ENCODE measurements at regions not wholly inside any gene's neighbourhood (a gene's known extent, or its start where the extent isn't known, plus 50 kb on each side); places are given as distances from the start of the nearest gene placed in this dataset.

DNA sequence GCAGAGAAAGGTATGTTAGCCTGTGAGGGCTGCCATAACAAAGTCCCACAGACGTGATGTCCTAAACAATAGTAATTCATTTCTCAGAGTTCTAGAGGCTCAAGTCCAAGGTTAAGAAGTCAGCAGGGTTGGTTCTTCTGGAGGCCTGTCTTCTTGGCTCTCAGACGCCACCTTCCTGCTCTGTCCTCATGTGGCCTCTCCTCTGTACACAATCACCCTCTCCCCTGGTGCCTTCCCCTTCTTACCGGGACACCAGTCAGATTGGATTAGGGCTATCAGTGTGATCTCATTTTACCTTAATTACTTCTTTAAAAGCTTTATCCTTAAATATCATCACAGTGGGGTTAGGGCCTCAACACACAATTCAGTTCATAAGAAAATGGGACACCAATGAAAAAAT, 860.5 kb downstream of the RNF144A start:
- DNase-seq = no peak

DNA sequence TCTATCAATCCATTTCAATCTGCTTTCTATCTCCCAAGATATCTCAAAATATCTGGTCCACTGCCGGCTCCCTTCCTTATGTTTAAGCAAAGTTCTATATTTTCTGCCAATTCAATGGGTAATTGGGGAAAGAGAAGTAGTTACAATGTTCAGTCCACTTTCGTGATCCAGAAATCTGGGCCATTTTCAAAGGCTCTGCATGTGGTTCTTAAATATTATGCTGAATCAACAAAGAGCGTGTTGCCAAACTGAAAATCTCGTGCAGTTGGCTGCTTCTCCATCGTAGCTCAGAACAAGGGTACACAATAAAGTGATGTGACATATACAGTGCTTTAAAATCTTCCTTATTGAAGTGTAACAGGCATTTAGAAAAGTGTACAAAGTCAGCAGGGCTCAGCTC, 863.1 kb downstream of the RNF144A start:
- DNase-seq = no peak

DNA sequence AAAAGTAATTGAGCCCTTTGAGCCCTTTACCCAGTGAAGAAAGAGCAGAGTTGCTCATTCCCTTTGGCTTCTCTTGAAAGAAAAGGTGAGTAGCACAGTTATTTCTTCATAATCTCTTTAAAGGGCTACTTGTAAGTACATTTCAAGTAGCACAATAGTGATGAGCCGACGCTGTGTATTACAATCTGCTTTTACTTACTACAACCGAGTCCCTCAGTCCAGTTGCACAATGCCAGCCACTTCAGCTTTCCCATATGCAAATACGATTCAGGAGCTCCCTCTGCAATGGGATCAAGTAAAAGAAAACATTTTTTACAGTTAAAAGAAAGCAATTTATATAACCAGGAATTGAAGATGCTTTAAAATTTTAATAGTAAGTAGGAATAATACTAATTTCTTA, 868.5 kb downstream of the RNF144A start:
- DNase-seq = no peak

DNA sequence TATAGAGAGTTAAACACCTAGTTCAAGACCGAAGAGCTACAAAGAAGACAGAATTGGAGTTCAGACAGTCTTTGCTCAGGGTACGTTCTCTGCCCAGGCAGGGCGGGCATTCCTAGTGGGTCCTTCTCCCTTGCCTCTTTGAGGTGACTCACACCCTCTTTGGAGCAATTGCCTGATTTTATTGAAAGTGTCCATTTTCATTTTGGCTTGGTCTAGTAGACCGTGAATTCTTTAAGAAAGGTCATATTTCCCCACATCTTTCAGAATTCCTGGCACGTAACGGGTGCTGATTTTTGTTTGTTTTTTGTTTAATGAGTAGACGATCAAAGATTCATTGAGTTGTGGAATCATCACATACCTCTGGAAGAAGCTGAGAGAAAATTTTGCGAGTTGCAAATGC, 871.5 kb downstream of the RNF144A start:
- no peak for DNase-seq

DNA sequence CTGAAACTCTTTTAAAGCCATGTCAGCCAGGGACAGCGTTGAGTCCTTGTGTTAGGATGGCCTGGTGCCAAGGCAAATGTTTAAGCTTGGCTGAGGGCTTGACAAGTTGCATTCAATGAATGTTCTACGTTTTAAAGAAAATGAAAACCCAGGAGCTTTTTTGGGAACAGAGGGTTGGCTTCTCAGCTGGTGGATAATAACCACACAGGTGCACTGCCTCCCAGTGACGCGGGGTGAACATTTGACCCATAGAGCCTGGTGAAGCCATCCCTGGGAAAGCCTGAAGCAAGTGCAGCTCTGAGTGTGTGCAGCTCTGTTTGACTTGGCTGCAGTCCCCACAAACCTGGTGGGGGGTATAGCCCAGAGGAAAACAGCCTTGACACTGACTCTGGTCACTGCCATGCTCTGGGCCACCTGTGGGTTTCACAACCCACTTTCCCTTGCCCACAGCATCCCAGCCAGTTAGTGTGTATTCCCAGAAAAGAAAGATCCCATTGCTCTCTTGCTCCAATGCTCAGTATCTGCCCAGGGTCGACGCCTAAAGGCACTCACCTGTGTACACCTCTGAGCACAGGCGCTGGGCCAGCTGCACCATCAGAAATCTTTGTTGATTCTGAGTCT, 874.9 kb downstream of the RNF144A start:
- no peak for DNase-seq

DNA sequence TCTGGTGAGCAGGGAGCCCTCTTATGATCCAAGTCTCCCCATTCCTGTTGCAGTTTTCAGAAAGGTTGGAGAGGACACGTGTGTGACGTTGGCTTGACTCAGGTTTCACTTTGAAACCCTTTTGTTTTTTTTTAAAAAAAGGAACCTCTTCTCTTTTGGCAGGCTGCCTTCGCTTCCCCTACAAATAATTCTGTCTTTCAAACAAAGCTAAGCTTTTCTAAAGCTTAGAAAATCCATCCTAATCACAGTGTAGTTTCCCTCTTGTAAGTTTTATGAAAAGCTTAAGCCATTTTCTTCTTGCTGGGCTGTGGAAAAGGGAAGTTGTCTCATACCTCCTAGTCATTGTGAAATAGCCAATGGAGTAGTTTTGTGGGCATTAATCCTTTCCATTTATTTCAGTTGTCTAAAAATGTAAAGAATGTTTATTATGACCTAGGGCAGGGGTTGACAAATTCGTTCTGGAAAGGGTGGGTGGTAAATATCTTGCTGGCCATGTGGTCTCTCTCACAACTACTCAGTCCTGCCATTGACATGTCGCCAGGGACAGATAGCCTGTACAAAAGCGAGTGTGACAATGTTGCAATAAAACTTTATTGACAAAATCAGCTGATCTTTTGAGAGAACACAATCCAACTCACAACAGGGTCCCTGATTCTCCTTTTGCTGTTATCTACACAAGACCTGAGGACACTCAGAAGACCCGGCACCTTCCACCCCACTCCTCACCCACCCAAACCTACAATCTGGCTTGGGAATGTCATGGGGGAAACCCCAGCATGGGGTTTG, 878.8 kb downstream of the RNF144A start:
- peak; percentile 4 for DNase-seq

DNA sequence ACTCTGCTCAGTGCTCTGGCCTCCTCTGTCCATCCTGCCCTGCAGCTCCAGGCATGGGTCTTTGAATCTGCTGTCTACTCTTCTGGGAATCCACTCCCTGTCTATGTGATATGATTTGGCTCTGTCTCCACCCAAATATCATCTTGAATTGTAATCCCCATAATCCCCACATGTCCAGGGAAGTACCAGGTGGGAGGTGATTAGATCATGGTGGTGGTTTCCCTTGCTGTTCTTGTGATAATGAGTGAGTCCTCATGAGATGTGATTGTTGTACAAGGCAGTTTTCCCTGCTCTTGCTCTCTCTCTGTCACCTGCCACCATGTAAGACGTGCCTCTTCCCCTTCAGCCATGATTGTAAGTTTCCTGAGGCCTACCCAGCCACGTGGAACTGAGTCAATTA, 881.8 kb upstream of the ID2 start:
- no peak for DNase-seq

DNA sequence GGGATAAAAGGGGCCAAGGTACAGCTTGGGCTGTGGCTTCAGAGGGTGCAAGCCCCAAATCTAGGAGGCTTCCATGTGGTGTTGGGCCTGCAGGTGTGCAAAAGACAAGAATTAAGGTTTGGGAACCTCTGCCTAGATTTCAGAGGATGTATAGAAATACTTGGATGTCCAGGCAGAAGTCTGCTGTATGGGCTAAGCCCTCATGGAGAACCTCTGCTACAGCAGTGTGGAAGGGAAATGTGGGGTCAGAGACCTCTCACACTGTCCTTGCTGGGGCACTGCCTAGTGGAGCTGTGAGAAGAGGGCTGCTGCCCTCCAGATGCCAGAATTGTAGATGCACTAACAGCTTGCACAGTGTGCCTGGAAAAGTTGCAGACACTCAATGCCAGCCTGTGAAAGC, 880.6 kb upstream of the ID2 start:
- DNase-seq = no peak

DNA sequence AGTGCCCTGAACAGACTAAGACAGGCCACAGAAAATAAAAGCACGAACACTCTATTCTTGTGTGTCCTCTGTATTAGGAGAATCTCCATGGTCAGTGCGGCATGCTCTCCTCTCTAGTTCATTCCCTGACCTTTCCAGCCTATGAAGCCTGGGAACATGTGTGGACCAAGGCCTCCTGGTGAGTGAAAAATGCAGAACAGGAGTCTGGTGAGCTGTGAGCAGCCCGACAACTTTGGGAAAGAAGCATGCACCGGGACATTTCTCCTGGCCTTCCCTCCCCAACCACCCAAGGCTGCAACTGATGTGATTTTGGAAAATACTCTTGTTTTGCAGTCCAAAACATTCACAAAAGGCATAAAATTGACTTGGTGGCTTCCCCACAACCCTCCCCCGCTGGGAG, 878.3 kb upstream of the ID2 start:
- DNase-seq = no peak

DNA sequence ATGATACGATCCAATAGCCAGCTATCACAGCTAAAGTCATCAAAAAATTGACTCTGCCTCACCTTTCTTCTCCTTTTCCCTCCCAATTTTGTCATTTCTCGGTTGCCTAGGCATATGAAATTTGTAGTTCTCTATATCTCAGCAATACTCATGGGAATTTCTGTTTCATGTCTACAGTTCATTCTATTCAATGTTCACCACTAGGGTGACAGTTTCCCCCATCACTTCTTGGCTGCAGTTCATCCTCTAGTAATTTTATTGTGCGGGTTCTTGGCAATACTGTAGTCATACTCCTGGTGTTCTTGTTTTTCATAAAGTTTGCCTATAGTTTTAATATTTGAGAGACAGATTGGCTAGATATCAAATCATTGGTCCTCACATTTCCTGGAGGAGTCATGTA, 872.2 kb upstream of the ID2 start:
- no peak for DNase-seq

DNA sequence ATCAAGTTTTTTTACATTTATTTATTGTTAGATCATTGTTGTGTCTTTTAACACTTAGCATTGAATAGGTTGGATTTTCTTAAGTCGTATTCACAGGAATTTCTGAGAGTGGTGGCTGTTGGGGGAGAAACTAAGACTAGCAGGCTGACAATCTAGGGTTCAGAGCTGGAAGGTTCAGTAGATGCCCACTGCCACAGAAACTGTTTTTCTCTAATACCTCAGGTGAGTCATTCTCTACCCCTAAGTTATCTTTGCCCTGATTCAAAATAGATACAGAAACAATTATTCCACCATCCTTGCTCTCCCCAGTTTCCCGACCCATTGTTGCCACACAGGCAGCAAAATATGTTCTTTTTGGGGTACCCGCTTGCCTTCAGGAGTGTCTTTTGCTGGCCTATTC, 870.8 kb upstream of the ID2 start:
- DNase-seq = no peak

DNA sequence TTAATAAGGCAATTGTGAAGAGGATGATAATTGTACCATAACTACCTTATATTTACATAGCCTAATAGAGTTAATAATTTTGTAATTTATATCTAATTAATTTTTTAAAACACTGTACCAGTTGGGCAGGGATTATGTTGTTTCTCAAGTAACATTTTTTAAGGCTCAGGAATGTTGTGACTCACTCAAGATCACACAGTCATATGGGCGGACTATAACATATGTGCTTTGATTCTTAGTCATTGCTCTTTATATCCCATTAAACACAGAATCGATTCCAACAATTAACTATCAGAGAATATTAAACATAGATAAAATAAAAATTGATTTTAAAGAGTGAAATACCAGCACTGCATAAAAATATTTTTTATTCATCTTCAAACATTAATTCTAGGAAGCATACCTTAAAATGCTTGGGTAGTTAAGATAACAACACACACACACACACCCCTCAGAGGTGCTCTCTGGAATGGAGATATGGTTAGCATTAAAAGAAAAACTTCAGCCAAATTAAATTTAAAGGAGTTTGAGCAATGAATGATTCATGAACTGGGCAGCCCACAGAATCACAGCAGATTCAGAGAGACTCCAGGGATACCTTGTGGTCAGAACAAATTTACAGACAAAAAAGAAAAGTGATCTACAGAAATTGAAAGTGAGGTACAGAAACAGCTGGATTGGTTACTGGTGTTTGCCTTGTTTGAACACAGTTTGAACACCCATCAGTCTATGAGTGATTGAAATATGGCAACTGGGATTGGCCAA, 869.4 kb upstream of the ID2 start:
- DNase-seq = no peak

DNA sequence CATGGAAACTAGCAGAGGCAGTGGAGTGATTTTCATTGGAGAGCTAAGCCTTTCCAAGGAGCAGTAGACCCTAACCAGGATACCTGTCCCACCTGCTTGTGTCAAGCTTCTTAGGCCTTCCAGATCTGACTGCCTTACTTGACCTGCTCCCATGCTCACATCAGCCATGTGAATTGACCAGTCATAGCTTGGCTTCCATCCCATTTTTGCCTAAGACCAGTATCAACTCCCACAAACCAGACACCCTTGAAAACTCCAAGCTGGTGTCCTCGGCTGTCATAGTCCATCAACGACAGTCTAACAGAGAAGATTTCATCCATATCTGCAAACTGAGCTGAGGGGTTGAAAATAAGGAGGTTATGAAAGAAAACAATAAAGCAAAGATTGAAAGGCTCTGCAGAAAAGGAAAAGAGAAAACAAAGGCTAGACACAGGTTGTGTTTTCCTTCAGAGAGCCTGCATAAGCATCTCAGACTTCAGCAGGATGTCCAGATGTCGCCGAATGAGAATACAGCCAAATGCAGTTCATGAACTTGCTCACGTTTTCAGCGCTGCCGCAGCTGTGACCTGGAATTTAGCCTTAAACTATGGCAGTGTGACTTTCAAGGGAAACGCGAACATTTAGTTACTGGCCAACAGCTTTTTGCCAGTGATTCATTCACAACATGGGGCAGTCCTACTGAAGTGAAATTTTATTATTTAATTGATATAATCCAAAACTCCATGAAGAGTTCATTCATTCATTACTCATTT, 868.1 kb upstream of the ID2 start:
- no peak for DNase-seq

DNA sequence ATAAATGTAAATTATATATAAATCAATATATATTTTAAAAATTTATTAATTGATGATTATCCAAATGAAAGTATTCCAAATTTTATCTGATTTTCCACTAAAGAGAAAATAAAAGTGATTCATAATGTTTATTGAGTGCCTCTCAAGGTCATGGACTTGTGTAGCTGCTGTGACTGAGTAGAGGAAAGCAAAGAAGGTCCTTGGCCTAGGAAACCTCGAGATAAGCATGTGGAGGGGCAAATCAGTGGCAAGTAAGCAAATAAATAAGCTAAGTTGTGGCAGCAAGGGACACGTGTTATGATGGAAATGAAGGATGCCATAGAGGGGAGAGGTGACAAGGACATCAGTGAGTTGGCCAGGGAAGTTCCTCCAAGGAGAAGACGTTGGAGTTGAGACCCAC, 866.1 kb upstream of the ID2 start:
- DNase-seq = no peak

DNA sequence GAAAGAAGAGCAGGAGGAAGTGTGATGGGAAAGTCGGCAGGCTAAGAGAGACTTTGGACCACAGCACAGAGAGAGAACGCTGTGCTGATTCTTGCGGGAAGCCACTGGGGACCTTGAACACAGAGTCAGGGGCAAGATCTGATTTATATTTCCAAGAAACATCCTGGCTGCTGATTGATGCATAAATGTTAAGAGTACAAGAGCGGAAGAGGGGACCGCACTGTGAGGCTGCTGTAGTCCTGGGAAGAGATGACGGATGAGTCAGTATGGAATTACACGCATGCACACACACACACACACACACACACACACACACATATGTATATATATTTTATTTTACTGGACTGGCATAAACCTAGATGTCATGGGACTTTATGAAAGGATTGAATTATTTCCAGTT, 865.6 kb upstream of the ID2 start:
- no peak for DNase-seq

DNA sequence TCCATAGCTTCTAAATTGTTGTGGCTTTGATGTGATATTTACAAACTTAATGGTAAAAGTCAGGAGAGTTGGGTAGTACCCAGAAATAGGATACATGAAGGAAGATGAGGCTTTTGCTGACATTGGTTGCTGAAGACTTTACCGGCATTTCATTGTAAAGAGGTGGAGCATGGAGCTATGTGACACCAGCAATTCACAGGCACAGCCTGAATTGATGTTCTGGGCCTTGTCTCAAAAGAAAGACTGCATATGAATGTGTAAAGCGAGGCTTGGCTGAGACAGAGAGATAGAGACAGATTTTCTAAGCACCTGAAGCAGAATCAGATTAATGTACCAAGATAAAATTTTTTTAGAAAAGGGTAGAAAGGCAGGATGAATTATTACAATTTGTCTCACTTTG, 864.9 kb upstream of the ID2 start:
- DNase-seq = no peak

DNA sequence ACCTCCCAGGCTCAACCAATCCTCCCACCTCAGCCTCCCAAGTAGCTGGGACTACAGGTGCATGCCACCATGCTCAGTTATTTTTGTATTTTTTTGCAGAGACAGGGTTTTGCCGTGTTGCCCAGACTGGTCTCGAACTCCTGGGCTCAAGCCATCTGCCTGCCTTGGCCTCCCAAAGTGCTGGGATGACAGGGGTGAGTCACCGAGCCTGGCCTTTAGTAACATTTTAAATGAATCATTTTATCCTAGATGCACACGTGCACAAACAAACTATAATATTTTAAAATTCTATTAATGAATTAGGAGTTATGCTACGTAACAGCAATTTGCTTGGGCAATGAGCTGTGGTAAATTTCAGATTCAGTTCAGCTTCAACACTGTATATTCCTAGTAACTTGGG, 862.5 kb upstream of the ID2 start:
- DNase-seq = no peak

DNA sequence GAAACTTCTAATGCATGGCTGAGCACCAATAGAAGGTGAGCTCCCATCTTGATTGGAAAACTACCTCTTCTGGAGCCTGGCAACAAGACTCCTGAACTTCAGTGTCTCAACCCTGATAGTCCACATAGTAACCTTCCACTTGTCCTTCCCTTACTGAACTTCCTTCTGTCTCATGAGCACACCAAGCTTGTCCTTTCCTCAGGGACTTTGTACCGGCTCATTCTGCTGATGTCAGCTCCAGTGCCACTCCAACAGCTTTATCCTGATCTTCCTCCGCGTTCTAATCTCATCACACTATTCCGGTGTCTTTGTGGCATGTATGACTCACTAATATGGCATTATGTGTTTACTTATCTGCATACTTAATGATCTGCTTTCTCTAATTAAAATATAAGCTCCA, 862.0 kb upstream of the ID2 start:
- DNase-seq = no peak

DNA sequence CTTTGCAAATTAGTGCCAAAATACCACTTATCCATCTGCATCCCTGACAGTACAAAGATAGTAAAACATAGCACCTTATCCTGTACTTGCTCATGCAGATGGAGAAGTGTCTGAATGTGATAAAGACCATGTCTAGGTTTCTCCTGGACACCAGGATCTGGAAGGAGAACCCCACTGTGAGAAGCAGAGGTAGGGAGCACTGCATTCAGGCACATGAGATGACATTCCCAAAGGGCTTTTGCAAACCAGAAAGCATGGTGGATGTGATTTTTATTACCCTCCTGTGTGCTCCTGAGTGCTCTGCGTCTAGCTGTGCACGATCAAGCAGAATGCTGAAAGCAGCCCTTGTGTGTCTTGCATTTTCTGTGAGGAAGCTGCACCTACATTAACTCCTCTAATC, 857.6 kb upstream of the ID2 start:
- DNase-seq = no peak

DNA sequence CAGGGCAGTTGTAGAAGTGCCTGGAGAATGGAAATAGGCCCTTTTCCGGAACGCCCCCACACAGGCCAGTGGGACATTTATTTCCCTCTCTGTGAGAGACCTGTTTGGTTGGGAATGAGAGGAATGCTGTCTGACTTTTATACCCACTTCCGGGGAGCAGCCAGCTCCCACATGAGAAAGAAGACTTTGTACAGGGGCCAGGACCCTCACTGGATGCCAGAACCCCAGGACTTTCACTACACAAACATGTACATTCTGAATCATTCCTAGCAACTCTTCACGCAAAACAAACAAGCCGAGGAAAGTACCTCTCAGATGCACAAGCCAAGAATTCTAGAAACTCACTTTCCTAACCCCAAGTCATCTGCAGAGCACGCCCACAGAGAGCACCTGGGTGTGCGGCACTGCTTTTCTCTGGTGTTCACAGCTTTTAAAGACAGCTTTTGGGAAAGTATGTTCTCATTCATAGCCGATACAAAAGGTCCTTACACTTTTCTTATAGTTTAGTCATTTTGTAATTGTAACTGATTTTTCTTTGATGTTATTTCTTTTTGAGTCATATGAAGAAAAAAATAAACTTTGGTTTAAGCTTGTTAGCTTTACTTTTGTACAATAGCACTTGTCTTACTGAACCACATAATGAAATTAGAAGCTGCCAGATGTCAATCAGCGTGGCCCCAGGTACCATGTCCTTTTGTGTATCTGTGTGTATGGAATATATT, 856.1 kb upstream of the ID2 start:
- DNase-seq = no peak

DNA sequence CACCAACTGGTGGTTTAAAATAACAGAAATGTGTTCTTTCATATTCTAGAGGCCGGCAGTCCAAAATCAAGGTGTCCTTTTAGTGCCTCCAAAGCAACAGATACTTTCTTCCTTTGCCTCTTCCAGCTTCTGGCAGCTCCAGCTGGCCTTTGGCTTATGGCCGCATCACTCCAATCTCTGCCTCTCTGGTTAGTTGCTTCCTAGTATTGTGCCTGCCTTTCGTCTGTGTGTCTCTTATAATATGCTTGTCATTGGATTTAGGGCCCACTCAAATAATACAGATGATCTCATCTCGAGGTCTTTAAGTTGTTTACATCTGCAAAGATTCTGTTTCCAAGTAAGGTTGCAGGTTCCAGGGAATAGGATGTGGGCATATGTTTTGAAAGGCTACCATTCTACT, 855.2 kb upstream of the ID2 start:
- no peak for DNase-seq

DNA sequence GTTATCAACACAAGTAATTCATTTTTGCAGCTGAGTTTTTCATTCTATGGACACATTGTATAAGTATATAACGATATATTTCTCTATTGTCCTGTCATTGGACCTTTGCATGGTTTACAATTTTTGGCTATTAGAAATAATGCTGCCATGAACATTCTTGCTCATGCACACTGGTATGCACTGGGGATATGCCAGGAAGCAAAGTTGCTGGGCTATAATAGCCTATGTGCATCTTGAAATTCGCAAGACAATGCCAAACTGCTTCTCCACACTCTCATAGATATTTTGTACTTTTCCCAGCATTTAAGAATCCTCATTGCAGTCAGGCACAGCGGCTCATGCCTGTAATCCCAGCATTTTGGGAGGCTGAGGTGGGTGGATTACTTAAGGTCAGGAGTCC, 852.6 kb upstream of the ID2 start:
- no peak for DNase-seq

DNA sequence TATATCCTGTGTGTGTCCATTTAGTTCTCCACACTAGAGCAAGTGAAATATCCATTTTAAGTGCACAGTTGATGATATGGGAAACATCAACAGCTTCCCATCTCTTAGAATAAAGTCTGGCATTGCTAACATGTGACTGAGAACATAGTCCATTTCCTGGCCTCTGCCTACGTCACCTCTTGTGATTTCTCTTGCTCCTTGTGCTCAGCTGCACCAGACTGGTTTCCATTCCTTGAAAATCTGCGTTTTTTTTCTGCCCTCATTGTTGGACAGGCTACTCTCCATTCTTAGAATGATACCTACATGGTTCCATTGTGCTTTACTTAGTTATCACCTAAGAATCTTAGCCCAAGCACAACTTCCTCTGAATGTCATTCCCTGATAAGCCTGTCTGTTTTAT, 851.2 kb upstream of the ID2 start:
- no peak for DNase-seq
